DOHH2 (cell line): ENCODE measurements at regions not wholly inside any gene's neighbourhood (a gene's known extent, or its start where the extent isn't known, plus 50 kb on each side); places are given as distances from the start of the nearest gene placed in this dataset.

Experiments
- H3F3A ChIP-seq: fragments of 200-600 bp; sonication (generic), shearing (Covaris generic); 2 replicates; pipeline ENCODE4 v1.6.0; 2016; ENCODE audit warnings: antibody characterized with exemption, mild to moderate bottlenecking; ENCODE audit not compliant: control insufficient read depth, insufficient read depth
- H3K27ac ChIP-seq: fragments of 200-600 bp; sonication (generic); 2 replicates; pipeline ENCODE4 v1.5.1; 2014; ENCODE audit warnings: low read depth, mild to moderate bottlenecking, low read length, moderate library complexity
- H3K27me3 ChIP-seq: fragments of 200-600 bp; sonication (generic); 2 replicates; pipeline ENCODE4 v1.6.1; 2014; ENCODE audit warnings: mild to moderate bottlenecking, low read length, mixed read lengths; ENCODE audit not compliant: control insufficient read depth
- H3K36me3 ChIP-seq: fragments of 200-600 bp; sonication (generic); 2 replicates; pipeline ENCODE4 v1.6.1; 2014; ENCODE audit warnings: mild to moderate bottlenecking, low read length, moderate library complexity, mixed read lengths; ENCODE audit not compliant: control insufficient read depth
- H3K4me1 ChIP-seq: fragments of 200-600 bp; sonication (generic); 2 replicates; pipeline ENCODE4 v1.6.1; 2014; ENCODE audit warnings: mild to moderate bottlenecking, low read length, mixed read lengths; ENCODE audit not compliant: control insufficient read depth
- H3K4me2 ChIP-seq: fragments of 200-600 bp; sonication (generic); 2 replicates; pipeline ENCODE4 v1.6.0; 2014; ENCODE audit warnings: mild to moderate bottlenecking, low read length, moderate library complexity
- H3K4me3 ChIP-seq: fragments of 200-600 bp; sonication (generic); 2 replicates; pipeline ENCODE4 v1.5.1; 2014; ENCODE audit warnings: mild to moderate bottlenecking, low read length, mixed read lengths
- H3K79me2 ChIP-seq: fragments of 200-600 bp; sonication (generic); 2 replicates; pipeline ENCODE4 v1.6.1; 2014; ENCODE audit warnings: mild to moderate bottlenecking, low read length, mixed read lengths; ENCODE audit not compliant: control insufficient read depth
- H3K9me2 ChIP-seq: fragments of 200-600 bp; sonication (generic); replicated peaks from 2 replicates; pipeline ENCODE4 v1.6.1; 2014; ENCODE audit warnings: mild to moderate bottlenecking, low read length, mixed read lengths; ENCODE audit not compliant: control insufficient read depth
- H3K9me3 ChIP-seq: fragments of 200-600 bp; sonication (generic); 2 replicates; pipeline ENCODE4 v1.6.1; 2014; ENCODE audit warnings: antibody characterized with exemption, low read length, mixed read lengths; ENCODE audit not compliant: control insufficient read depth, insufficient read depth
- H4K20me1 ChIP-seq: fragments of 200-600 bp; sonication (generic); 2 replicates; pipeline ENCODE4 v1.6.0; 2014; ENCODE audit warnings: low read depth, mild to moderate bottlenecking, antibody characterized with exemption, low read length, moderate library complexity; ENCODE audit not compliant: control insufficient read depth, insufficient read depth
- CTCF ChIP-seq: fragments of 200-600 bp; sonication (generic); IDR thresholded peaks from one replicate; pipeline ENCODE4 v1.5.1; 2014; ENCODE audit warnings: antibody characterized with exemption, mild to moderate bottlenecking, low read depth, low read length; ENCODE audit not compliant: poor library complexity, severe bottlenecking
- EZH2phosphoT487 ChIP-seq: fragments of 200-600 bp; sonication (generic); IDR thresholded peaks from 2 replicates; pipeline ENCODE4 v1.6.1; 2017; ENCODE audit warnings: borderline replicate concordance, mild to moderate bottlenecking, antibody characterized with exemption, low read length, moderate library complexity, mixed read lengths

DNA sequence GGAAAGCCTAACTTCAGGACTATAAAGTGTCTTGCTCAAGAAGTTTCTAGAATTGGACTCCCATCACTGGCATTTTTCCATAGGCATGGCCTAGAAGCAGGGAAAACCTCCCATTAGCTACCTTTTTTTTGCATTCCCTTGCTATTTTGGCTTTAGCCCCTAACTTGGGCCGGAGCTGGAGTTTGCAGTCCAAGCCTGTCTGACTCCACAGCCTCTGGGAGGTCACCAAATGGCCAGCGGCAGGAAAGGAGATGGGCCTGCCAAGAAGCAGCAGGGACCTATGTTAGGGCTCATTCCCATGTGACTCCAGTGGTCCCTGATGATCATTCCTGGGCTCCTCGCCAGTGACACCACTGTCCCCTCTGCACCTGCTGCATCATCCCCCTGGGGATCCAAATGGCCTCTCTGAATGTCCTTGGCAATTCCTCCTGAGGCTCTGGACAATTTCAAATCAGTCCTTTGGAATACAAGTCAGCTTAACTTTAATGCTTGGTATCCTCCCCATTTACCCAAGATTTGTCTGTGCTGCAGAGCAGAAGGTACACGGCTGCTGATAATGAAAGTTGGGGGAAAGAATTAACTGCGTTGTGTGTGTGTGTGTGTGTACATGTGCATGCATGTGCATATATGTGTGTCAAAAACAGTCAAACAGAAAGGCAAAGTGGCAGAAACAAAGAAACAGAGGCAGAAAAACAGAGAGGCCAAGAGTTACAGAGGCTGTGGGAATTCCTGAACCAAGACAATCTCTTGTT is 69.8 kb upstream of the SERP2 start:
- no peaks in the 10 kb centered on the region for H3K27me3 ChIP-seq
- no peaks in the 10 kb centered on the region for H3K9me3 ChIP-seq

GRCh38 chr13:44304433-44304725 is 69.2 kb upstream of the SERP2 start:
- H3K9me3 ChIP-seq: no peaks in the 10 kb centered on the region
- TF ChIP-seq CTCF (no peak), EZH2phosphoT487 (no peak)
- H3K9me2 ChIP-seq: no peaks in the 10 kb centered on the region
- H3K79me2 ChIP-seq: no peaks in the 10 kb centered on the region
- H4K20me1 ChIP-seq: no peaks in the 10 kb centered on the region
- H3K4me3 ChIP-seq: no peak overlapping the region
- no peak overlapping the region for H3K4me2 ChIP-seq
- H3K27ac ChIP-seq: no peak overlapping the region
- no peaks in the 10 kb centered on the region for H3F3A ChIP-seq
- peaks cover 3% of the 10 kb centered on the region; the same call in 1 of the 2 replicates for H3K4me1 ChIP-seq
- no peaks in the 10 kb centered on the region for H3K27me3 ChIP-seq
- H3K36me3 ChIP-seq: no peaks in the 10 kb centered on the region

More for the DNA sequence above, 69.8 kb upstream of the SERP2 start:
- Histone ChIP-seq H3K79me2 (no peaks in the 10 kb centered on the region), H3K9me2 (no peaks in the 10 kb centered on the region), H3K27ac (no peak overlapping the region), H3K36me3 (no peaks in the 10 kb centered on the region), H4K20me1 (no peaks in the 10 kb centered on the region), H3K4me3 (no peak overlapping the region), H3K4me1 (peaks cover 3% of the 10 kb centered on the region; the same call in 1 of the 2 replicates), H3K4me2 (no peak overlapping the region), H3F3A (no peaks in the 10 kb centered on the region)
- TF ChIP-seq EZH2phosphoT487: no peak
- TF ChIP-seq CTCF: no peak

DNA sequence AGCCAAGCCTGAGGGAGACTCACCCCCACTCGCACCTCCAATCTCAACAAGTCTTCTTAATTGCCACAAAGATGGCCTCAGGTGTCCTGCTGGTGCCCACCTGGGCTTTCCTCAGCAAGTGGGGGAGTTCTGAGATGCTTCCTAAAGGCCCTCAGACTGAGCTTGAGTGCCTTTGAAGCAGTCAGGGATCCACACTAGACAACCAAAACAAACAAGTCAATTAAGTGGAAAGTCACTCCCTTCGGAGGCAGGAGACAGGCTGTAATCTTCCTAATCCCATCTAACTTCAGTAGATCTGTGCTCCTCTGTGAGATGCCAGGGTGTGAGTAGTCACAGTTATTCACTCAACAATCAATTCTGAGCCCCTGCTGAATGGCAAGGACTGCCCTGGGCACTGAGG is 68.3 kb upstream of the SERP2 start:
- H3K4me1 ChIP-seq: peaks cover 3% of the 10 kb centered on the region; the same call in 1 of the 2 replicates
- H3F3A ChIP-seq: no peaks in the 10 kb centered on the region
- TF ChIP-seq EZH2phosphoT487 (no peak), CTCF (no peak)
- H3K4me2 ChIP-seq: no peak overlapping the region
- H3K4me3 ChIP-seq: no peak overlapping the region
- no peaks in the 10 kb centered on the region for H3K9me2 ChIP-seq
- H3K79me2 ChIP-seq: no peaks in the 10 kb centered on the region
- H3K36me3 ChIP-seq: no peaks in the 10 kb centered on the region
- H3K27ac ChIP-seq: no peak overlapping the region
- H3K9me3 ChIP-seq: no peaks in the 10 kb centered on the region
- no peaks in the 10 kb centered on the region for H4K20me1 ChIP-seq
- no peaks in the 10 kb centered on the region for H3K27me3 ChIP-seq
